PFSK-1 (cell line): ENCODE measurements at regions not wholly inside any gene's neighbourhood (a gene's known extent, or its start where the extent isn't known, plus 50 kb on each side); places are given as distances from the start of the nearest gene placed in this dataset.

Source experiments
- FOXP2 ChIP-seq: optimal IDR thresholded peaks from 2 replicates; pipeline ENCODE3; 2011; ENCODE audit warnings: borderline replicate concordance, control low read depth, inconsistent platforms; ENCODE audit not compliant: insufficient read depth; ENCODE audit errors: extremely low read length, extremely low read depth
- POLR2AphosphoS5 ChIP-seq: IDR thresholded peaks from 2 replicates; pipeline ENCODE4 v1.6.1; 2012; ENCODE audit warnings: low read depth, mild to moderate bottlenecking, control low read depth, low read length, moderate library complexity
- REST ChIP-seq, 2 experiments: IDR thresholded peaks; 2 replicates each; pipeline versions ENCODE4 v1.6.1 to v1.8.0; 2011 to 2012; ENCODE audit warnings: low read depth in 2 of 2, low read length in 2 of 2, control low read depth in 1 of 2, inconsistent platforms in 1 of 2, mild to moderate bottlenecking in 1 of 2, moderate library complexity in 1 of 2; ENCODE audit not compliant: insufficient read depth in 1 of 2
- SIN3A ChIP-seq: IDR thresholded peaks from 2 replicates; pipeline ENCODE4 v1.6.1; 2012; ENCODE audit warnings: mild to moderate bottlenecking, low read length, moderate library complexity, borderline replicate concordance; ENCODE audit not compliant: insufficient read depth
- TAF1 ChIP-seq: IDR thresholded peaks from 2 replicates; pipeline ENCODE4 v1.6.1; 2012; ENCODE audit warnings: low read length, control low read depth, borderline replicate concordance; ENCODE audit not compliant: insufficient read depth

GRCh38 chr5:57675236-57675635 is 192.6 kb upstream of the ACTBL2 start:
- no peak for TF ChIP-seq SIN3A
- TF ChIP-seq TAF1 = no peak
- TF ChIP-seq FOXP2 = no peak
- no peak for TF ChIP-seq REST (IDR thresholded peaks at IDR 0.05; ENCODE audit: insufficient read depth in 1 of 2, low read depth in 2 of 2, low read length in 2 of 2)
- TF ChIP-seq POLR2AphosphoS5 = no peak

GRCh38 chr5:57671371-57671770 is 188.8 kb upstream of the ACTBL2 start:
- TF ChIP-seq FOXP2 = no peak
- TF ChIP-seq POLR2AphosphoS5 = no peak
- TF ChIP-seq SIN3A = no peak
- TF ChIP-seq REST (IDR thresholded peaks at IDR 0.05; ENCODE audit: insufficient read depth in 1 of 2, low read depth in 2 of 2, low read length in 2 of 2) = no peak
- TF ChIP-seq TAF1 = no peak

- TF ChIP-seq TAF1 (no peak), FOXP2 (no peak), REST (IDR thresholded peaks at IDR 0.05; ENCODE audit: insufficient read depth in 1 of 2, low read depth in 2 of 2, low read length in 2 of 2) (no peak), POLR2AphosphoS5 (no peak), SIN3A (no peak)
These were observed 184.0 kb upstream of the ACTBL2 start for GRCh38 chr5:57666582-57666981.

GRCh38 chr5:57665146-57665936 is 182.7 kb upstream of the ACTBL2 start:
- no peak for TF ChIP-seq REST (IDR thresholded peaks at IDR 0.05; ENCODE audit: insufficient read depth in 1 of 2, low read depth in 2 of 2, low read length in 2 of 2)
- TF ChIP-seq TAF1 = no peak
- TF ChIP-seq POLR2AphosphoS5 = no peak
- TF ChIP-seq SIN3A = no peak
- TF ChIP-seq FOXP2 = no peak
